ENCODE measurements at regions not wholly inside any gene's neighbourhood (a gene's known extent, or its start where the extent isn't known, plus 50 kb on each side); places are given as distances from the start of the nearest gene placed in this dataset.

DNA sequence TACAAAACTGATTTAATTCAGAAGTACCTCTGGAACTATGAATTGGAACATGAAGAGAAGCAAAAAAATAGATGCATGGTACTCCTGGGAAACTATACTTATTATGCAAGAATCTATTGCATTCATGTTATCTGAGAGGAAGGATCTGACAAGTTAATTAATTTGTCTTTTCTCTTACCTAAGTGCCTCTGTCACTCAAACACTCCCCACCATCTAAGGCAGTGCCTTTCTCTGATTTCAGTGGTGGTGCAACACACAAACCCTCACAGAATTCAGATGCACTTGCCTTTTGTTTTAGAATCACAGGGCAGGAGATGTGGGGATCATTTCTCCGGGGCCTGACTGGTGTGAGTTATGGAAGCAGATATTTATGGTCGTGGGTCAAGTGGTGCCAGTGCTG lies 52.5 kb upstream of the C9orf72 start:
- DNase-seq: no peak

DNA sequence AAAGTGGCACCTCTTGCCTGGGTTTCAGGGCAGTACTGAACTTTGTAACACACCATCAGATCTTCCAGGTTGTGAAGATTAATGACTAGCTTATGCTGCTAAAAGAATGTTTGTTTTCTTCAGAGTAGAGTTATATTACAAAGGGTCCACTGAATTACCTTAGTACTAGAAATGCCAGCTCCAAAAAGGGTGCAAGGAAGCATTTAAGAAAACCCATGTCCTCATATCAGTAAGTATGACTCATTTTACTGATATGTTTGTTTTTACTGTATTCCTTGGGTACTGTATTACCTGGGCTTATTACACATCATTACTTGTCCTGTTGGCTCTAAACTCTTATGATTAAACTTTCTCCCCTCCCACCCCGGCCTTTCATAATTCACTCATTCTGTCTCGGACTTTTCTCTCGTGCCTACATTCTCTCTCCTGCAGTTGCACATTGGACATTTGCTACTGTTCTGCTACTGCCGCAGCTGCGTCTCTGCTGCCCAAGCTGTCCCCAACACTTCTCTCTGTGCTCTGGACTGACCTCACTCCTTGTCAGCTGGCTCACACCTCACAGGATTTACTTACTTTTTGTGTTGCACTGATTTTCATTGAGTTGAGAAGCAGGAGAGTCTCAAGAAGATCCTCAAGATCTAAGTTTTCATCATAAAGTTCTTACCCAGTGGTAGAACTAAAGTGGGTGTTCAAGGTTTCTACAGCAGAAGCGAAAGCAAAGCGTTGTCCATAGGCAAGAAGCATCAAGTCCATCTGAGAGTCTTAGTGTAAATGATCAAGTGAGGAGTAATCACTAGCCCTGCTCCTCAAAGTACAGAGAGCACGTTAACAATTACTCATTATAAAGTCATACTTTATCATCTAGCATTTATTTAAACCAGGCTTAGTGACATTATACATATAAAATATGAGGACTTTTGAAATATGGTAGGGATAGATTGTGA lies 53.2 kb upstream of the C9orf72 start:
- no peak for DNase-seq

DNA sequence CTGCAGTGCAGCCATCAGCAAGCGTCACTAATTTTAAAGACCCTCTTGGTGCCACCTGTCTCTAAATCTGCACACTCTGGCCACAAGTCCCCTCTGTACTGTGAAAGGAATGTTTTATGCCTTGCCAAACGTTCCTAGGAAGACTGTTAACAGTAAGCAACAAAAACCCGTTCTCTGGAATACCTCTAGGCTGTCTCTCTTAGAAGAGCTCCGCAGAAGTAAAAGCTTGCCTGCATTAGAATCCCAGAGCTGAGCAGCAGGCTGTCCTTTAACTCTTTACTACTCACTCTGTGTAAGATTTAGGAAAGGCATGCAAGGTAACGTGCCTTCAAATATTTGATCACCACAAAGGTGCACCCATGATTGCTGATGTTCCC lies 53.9 kb upstream of the C9orf72 start:
- no peak for DNase-seq

DNA sequence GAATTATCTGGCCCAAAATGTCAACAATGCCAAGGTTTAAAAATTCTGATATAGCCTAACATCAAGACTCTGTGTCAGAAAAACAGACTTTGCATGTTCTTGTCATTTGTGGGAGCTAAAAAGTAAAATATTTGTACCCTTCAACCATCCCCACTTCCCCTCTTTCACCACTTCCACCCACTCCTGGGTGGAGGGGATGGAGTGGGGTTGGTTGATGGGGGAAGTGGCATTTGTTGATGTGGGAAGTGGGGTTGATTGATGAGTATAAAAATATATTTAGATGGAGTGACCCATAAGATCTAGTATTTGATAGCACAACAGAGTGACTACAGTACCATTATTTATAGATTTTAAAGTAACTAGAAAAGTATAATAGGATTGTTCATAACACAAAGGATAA lies 55.0 kb upstream of the C9orf72 start:
- no peak for DNase-seq

DNA sequence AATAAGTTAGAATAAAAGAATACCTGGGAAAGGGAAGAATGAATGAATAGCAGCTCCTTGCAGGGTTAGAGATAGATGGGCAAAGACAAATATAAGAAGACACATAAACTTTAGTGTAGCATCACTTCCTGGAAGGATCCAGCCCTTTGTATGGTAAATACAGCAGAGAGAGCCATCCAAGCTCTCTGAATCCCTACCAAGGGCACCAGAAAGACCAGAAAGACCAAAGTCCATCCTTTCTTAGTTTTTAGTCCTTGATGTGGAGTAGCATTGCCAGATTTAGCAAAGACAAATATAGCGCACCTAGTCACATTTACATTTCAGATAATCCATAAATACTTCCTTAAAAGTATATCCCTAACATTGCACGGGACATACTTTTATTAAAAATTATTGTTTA lies 56.1 kb upstream of the C9orf72 start:
- no peak for DNase-seq

DNA sequence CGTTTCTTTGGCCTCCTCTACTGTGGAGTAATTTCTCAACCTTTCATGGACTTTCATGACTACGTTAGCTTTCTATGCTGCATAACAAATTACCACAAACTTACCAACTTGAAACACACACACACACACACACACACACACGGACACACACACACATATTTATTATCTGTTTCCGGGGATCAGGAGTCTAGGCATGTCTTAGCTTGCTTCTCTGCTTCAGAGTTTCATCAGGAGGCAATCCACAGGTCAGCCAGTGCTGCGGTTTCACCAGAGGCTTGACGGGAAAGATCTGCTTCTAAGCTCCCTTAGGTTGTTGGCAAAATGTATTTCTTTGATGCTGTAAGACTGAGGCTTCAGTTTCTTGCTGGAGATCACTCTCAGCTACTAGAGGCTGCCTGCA lies 59.0 kb upstream of the C9orf72 start:
- no peak for DNase-seq

DNA sequence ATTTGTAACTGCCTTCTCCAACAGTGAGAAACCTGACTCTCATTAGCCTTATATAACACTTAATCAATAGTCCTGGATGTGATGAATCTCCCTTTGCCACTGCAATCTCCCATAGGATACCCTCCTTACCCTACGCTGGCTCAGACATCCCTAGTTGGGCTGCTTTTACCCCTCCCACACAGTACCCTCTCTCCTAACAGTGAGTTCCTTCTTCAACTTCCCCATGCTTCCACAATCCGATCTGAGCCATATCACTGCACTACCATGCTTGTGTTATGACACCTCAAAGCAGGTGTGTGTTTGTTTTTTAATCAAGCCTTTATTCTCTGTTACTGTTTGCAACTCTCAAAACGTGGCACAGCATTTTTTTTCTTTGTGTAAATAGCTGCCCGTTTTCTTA lies 60.5 kb upstream of the C9orf72 start:
- no peak for DNase-seq

DNA sequence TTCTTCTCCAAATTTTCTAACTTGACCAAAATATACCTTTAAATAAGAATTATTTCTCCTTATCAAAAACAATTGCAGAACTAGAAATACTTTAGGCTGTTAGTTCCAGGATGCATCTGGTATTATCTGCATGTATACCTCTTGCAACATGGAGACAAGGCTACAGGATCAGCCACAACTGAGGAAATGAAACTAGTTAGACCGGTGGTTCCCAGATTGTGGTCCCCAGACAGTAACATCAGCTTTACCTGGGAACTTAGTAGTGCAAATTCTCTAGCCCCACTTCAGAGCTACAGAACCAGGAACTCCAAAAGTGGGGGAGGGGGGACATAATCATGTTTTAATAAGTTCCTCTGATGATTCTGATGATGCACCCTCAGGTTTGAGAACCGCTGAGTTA lies 61.6 kb upstream of the C9orf72 start:
- peak; percentile 41 to 57 for DNase-seq

DNA sequence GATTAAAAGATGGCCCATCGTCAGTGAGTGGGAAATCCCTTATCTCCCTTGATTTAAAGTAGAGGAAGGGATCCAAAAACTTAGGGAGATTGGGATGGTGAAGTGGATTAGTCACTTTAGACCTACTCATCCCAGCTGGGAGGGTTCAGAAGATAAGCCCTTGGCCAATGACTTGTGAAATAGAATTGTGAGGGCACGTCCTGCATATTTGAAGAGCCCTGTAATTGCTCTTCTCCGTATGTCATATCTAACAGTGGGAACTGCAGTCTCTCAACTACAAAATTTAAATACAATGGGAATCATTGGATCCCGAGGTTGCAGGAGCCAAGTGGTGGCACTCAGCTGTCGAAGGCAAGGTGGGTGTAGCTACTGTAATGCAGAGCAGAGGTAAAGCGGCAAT lies 65.4 kb upstream of the C9orf72 start:
- no peak for DNase-seq

DNA sequence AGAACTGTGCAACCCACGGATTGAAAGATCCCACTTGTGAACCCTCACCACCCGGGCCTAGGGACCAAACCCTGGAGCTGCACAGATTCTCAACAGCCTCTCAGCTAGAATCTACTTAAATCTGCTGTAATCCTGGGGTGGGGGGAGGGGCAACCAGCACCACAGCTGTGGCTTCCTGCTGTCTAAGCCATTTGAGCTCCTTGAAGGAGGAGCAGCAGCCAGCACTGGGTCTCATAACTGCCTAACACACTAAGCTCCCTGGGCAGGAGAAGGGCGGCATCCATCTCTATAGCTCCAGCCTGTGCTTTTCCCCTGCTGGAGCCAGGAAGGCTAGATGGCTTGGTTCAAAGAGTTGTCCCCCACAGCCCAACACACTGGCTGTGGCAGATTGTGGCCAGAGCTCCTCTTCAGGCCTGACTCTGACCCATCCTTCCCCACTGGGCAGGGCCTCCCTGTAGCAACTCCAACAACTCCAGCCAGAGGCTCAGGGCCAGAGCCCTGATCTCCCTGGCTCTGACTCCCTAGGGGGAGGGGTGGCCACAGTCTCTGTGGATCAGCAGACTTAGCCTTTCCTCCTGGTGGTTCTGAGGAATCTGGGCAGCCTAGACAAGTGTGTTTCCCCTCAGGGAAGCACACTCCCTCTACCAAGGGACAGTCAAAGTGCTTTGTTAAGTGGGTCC lies 72.0 kb upstream of the C9orf72 start:
- DNase-seq: peak; percentile 2 to 3

DNA sequence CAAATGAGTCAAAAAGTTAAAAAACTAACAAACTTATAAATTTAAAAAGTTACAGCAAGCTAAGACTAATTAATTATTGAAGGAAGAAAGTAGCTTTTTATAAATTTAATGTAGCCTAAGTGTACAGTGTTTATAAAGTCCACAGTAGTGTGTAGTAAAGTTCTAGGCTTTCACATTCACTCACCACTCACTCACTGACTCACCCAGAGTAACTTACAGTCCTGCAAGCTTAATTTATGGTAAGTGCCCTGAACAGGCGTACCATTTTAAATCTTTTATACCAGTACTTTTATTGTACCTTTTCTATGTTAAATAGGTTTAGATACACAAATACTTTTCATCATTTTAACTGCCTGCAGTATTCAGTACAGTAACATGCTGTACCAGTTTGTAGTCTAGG lies 80.0 kb upstream of the C9orf72 start:
- DNase-seq: no peak

DNA sequence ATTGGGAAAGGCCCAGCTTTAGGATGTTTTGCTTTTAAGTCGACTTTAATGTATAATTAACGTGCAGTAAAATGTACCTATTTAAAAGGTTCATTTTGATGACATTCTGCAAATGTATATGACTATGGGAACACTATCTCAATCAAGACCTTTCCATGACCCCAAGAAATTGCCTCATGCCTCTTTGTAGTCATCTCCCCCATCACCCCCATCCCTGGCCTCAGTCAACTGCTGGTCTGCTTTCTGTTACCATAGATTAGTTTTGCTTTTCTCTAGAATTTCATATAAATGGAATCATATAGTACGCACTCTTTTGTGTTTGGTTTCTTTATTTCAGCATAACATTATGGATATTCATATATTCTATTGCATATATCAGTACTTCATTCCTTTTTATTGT lies 80.7 kb upstream of the C9orf72 start:
- no peak for DNase-seq

DNA sequence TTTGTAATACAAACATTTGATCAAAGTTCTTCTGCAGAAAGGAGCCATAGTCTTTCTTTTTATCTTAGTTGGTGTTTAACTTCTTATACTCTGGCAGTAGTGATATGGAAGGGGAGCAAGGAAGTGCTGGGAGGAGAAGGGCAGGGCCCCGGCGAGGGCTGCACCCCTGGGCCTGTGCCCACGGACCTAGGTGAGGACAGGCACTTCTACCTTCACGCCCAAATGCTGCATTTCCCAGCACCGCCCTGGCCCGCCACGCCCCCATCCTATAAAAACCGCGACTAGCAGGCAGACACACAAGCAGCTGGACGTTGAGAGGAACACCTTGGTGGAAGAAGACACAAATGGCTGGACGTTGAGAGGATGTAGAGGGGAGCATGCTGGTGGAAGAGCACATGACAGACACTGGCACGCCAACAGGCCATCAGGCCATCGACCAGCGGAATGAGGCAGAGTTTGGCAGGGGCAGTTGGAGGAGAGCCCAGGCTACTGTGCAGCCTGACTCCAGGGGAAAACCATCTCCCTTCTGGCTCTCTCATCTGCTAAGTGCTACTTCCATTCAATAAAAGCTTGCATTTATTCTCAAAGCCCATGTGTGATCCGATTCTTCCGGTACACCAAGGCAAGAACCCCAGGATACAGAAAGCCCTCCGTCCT lies 81.5 kb upstream of the C9orf72 start:
- DNase-seq: no peak

DNA sequence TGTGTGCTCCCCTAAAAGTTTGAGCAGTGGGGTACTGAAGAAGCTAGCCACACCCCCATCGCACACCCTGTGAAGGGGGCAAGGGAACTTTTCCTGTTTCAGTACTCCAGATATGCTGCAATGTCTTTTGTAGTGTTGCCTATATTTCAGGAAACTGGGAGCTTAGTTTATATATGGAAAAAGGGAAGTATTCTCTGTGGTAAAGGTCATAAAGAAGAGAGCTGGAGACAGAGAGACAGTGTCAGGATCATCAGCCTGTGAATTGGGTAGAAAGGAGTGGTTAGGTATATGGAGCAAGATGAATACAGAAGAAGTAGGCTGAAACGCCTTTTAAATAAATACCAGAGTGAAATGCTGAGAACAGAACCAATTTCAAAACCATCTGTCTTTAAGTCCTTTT lies 82.2 kb upstream of the C9orf72 start:
- peak; percentile 26 to 51 for DNase-seq

DNA sequence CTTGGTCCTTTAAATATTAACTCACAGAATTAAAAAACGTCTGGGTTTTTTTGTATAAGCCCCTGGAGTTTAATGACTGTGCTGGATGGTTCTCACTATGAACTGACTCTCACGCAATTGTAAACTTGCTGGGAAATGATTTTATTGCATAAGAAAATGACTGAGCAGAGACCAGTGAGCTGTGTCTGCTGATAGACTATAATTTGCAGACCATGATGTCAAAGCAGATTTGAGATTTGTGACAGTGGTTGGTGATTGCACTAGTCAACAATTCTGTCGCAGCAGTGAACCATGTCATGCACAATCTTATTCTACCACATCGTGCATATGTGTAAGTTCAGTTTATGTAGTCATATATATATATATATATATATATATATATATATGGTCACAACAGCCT lies 85.7 kb upstream of the C9orf72 start:
- no peak for DNase-seq

DNA sequence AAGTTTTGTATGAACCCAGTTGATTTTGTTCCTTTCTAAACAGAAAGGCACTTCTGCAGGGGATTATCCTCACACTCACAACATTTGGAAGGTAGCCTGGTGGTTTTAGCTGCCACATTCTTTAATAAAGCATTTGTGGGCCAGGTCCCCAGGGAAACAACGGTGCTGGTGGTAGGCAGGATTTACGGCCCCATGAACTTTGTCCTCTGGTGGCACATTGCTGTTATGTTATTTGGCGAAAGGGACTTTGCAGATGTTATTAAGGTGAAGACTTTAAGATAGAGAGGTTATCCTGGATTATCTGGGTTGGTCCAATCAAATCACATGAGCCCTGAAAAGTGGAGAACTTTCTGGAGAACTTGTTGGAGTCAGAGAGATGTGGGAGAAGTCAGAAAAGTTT lies 86.3 kb upstream of the C9orf72 start:
- DNase-seq: no peak

DNA sequence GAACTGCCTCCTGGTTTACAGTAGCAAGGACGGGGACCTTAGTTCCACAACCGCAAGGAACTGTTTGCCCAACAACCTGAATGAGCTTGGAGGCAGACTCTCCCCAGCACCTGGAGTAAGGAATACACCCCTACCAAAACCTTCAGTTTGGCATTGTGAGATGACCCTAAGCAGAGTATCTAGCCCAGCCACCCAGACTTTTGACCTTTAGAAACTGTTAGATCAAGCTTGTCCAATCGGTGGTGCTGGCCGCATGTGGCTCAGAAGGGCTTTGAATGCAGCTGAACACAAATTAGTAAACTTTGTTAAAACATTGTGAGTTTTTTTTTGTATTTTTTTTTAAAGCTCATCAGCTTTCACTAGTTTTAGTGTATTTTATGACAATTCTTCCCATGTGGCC lies 86.9 kb upstream of the C9orf72 start:
- no peak for DNase-seq

DNA sequence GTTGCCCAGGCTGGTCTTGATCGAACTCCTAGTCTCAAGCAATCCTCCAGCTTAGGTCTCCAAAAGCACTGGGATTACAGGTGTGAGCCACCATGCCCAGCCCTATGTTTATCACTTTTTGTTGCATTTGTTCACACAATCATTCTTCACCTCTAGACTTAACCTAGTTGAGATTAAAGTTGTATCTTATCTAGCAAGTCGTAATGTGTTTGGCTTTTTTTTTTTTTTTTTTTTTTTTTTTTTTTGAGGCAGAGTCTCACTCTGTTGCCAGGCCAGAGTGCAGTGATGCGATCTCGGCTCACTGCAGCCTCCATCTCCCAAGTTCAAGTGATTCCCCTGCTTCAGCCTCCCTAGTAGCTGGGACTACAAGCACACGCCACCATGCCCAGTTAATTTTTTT lies 90.2 kb upstream of the C9orf72 start:
- no peak for DNase-seq

DNA sequence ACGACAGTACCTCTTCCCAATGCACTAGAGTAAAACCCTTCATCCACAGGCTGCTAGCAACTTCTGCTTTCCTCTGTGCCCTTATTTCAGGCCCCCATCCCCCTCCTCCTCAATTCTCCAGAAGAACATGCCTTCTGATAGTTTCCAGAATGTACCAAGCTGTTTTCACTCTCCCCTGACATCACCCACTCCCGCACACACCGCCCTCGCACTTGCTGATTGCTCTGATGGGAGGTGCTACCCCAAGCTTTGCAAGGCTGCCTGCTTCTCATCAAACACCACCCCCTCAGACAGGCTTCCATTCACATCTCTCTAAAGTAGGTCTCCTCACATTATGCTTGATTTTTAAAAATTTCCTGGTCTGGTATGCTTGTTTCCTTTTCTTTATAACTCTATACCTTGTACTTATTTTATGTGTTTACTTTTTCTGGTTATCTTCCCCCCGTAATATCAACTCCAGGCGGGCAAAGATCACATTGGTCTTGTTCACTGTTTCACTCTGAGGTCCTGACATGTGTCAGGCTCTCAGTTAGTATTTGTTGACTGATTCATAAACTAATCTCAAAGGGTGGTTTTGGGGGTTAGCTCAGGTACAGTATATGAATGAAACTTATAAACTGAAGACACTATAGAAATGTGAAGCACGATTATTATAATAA lies 91.0 kb upstream of the C9orf72 start:
- DNase-seq: peak in 1 of 2 experiments; percentile 2

DNA sequence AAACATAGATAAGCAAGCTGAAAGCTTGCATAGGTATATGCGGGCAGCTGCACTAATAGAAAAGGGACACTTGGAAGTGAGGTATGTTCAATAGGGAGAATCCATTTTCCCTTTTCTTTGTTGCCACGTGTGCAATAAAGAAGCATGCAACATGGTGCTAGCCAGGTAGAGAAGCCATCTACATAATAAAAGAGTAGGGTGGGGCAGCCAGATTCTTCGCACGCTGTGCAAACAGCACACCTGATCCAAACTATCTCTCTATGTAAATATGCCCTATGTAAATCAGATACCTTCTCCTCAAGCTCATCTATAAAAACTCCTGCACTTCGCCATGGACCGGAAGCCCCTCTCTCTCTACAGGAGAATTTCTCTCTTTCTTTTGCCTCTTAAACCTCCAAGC lies 91.9 kb upstream of the C9orf72 start:
- no peak for DNase-seq

DNA sequence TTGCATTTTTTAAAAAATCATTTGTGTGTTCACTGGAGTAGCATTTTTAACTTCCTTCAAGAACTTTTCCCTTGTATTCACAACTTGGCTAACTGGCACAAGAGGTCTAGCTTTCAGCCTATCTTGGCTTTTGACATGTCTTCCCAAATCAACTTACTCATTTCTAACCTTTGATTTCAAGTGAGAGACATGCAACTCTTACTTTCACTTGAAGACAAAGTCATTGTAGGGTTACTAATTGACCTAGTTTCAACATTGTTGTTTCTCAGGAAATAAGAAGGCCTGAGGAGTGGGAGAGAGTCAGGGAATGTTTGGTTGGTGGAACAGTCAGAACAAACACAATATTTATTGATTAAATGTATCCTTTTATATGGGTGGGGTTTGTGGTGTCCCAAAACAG lies 95.0 kb upstream of the C9orf72 start:
- DNase-seq: no peak

DNA sequence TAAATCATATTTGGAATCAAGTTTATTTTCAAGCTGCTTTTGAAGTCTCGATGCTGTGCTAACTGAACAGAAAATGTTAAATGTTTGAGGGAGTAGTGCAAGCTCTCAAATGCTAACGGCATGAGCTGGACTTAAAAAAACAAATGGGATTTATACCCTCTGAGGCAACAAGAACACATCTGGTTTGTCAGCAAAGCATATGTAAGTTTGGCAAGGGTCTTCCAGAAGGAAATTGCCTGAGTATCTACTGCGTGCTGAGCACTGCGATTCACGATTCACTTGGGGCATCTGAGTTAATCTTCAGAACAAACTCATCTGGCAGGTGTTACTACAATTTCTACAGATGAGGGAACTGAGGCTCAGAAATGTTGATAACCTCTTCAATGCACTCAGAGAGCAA lies 98.4 kb upstream of the C9orf72 start:
- no peak for DNase-seq

DNA sequence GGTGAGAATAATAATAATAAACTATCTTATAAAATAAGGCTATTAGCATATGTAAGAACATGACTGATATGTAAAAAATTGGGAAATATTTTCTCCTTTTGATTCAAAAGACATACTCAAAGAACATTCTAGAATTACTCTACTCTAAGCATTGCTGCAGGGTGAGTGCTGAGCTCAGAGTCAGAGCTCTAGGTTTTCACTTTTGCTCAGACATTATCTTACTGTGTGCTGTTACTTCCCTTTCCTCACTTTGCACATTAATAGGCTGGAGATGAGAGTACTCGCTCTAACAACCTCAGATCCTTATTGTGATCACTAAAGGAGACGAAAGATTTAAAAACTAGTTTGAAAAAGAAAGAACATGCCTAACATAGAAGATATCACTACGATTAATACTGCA lies 99.4 kb upstream of the C9orf72 start:
- DNase-seq: peak in 1 of 2 experiments; percentile 6
